ENCODE measurements at regions not wholly inside any gene's neighbourhood (a gene's known extent, or its start where the extent isn't known, plus 50 kb on each side); places are given as distances from the start of the nearest gene placed in this dataset.
"Not testable (repeated sequence)": the region's sequence is repeated elsewhere in the genome, so short reads cannot be mapped to it uniquely, and the experiment has no call there.

DNA sequence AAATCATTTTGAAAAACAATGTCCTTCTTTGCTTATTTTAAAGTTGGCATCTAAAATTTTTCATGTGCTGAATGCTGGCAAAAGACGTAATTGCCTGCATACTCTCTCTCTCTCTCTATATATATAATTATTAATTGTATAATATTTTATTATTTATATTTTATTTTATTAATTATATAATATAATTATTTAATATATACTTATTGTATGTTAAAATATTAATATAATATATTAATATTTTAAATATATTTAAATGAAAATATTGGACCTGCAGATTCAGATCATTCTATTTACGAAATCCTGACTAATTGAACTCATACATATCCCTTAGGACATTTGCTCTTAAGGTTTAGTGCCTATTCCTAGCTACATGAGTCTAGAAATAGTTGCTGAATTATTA lies 144.7 kb upstream of the VCX start:
- no peak for DNase-seq (ENCODE audit: insufficient read length, low spot score)
- TF ChIP-seq POLR2A (IDR thresholded peaks at IDR 0.05; ENCODE audit: low read depth, low read length): no peak
- FAIRE-seq: no peak

DNA sequence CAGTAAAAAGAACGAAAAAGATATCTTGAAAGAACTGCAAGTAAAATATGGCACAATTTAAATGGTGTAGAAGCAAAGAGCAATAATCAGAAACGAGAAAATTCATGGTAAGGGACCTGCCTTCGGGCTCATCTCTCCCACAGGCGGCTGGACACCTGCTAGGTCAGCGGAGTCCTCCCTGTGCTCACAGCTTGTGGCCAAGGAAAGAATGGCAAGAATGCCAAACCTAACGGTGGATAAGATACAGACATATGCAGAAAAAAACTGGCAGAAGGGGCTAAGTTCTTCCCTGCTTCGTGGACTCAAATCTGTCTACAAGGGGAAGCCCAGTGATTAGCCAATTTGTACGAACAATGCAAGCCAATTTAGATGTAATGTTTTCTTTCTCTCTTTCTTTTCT lies 152.1 kb upstream of the VCX start:
- DNase-seq (ENCODE audit: insufficient read length, low spot score) (no peak), FAIRE-seq (no peak)
- no peak for TF ChIP-seq POLR2A (IDR thresholded peaks at IDR 0.05; ENCODE audit: low read depth, low read length)

DNA sequence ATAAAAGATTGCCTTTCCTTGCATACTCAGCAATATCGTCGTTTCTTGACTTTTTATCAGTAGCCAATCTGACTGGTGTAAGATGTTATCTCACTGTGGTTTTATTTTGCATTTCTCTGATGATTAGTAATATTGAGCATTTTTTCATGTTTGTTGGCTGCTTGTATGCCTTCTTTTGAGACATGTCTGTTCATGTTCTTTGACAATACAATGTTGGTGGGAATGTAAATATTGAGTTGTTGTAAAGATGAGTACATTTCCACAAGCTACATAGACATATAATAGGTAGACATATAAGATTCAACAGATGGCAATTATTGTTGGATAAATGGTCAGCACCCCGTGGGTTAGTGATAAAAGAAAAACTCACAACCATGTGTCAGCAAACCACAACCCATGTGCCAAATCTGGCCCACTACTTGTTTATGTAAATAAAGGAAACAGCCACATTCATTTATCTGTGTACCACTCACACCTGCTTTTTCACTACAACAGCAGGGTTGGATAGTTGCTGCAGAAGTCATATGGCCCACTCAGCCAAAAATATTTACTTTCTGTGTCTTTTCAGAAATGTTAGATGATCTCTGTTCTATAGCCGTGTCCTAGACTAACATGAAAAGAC lies 153.1 kb upstream of the VCX start:
- TF ChIP-seq POLR2A (IDR thresholded peaks at IDR 0.05; ENCODE audit: low read depth, low read length): no peak
- DNase-seq (ENCODE audit: insufficient read length, low spot score) (no peak), FAIRE-seq (no peak)

DNA sequence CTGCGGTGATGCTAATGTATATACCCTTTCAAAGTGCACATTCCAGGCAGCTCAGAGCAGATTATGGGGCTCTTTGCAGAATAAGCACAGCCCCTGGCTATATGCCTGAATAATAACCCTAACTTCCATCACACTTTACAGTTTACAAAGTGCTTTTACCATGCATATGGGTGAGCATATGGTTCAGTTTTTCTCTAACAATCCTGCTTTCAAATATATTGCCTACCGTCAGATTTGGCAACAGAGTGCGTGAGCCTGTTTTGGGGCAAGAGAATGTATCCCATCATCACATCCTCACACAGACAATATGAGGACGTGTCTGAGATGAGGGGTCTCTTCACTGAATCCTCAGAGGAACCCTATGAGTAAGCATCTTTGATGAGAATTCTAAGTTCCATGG lies 162.8 kb upstream of the VCX start:
- TF ChIP-seq POLR2A (IDR thresholded peaks at IDR 0.05; ENCODE audit: low read depth, low read length): no peak
- no peak for FAIRE-seq
- DNase-seq (ENCODE audit: insufficient read length, low spot score): no peak

DNA sequence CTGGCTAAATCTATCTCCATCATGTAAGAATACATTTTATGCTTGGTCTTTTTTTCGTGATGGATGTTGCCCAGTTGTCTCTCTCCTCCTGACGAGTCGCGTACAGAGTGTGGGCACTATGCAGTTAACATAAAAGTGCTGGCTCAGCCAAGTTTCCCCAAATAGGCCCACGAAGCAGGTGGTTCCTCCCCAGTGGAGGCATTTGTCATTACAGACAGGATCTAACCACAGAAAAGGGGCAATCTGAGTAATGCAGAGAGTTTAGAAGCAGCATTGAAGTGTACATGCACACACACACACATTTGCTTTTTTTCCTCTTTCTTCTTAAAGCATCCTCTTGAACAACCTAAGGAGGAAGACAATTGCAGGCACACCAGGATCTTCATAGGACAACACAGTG lies 188.7 kb upstream of the VCX start:
- DNase-seq (ENCODE audit: insufficient read length, low spot score) (no peak), FAIRE-seq (no peak)
- TF ChIP-seq POLR2A (IDR thresholded peaks at IDR 0.05; ENCODE audit: low read depth, low read length): no peak

DNA sequence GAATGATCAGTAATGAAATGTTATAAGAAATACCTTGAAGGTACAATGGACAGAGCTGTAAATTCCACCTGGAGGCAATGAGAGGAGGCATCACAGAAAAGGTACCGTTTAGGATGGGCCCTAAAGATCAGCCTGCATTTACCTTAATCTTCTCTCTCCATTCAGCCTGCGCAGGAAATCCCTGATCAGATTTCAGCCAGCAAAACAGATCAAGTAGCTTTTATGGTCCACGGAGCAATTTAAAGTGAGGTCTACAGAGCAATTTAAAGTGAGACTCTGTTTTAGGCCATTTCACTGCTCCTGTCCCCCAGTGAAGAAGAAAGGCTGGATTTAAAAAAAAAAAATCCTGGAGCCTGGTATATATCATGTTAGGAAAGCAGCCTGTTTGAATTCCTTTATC lies 195.1 kb upstream of the VCX start:
- no peak for TF ChIP-seq POLR2A (IDR thresholded peaks at IDR 0.05; ENCODE audit: low read depth, low read length)
- DNase-seq (ENCODE audit: insufficient read length, low spot score) (no peak), FAIRE-seq (no peak)

DNA sequence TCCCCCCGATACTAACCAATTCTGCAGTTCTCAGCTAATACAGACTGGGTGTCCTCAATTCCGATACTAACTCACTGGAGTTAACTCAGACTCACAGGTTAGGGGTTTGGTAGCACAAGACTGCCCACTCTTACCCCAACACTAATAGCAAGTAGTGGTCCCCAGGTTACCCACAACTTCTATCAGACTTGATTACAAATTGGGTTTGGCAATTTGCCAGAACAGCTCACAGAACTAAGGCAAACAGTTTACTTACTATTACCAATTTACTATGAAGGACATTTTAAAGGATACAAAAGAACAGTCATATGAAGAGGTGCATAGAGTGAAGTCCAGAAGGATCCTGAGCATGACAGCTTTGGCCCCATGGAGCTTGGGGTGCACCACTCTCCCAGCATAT lies 201.8 kb upstream of the VCX start:
- no peak for TF ChIP-seq POLR2A (IDR thresholded peaks at IDR 0.05; ENCODE audit: low read depth, low read length)
- DNase-seq (ENCODE audit: insufficient read length, low spot score) (no peak), FAIRE-seq (no peak)

DNA sequence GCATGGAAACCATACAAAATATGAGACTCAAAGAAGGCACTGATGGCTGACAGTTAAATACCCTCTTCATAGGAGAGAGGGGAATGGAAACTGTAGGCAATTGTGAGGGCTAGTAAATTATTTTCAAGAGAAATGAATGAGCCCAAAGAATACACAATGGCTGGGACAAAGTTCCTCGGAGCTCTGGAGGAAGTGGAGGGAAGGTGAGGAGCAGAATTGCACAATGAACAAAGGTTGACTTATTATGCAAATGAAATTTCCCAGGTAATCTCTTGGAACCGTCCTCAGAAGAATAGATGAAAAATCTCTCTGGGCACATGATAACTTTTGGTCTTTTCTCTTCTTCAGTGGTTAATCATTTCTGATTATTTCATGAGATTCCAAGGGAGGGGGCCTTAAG lies 202.6 kb upstream of the VCX start:
- FAIRE-seq: no peak
- no peak for TF ChIP-seq POLR2A (IDR thresholded peaks at IDR 0.05; ENCODE audit: low read depth, low read length)

DNA sequence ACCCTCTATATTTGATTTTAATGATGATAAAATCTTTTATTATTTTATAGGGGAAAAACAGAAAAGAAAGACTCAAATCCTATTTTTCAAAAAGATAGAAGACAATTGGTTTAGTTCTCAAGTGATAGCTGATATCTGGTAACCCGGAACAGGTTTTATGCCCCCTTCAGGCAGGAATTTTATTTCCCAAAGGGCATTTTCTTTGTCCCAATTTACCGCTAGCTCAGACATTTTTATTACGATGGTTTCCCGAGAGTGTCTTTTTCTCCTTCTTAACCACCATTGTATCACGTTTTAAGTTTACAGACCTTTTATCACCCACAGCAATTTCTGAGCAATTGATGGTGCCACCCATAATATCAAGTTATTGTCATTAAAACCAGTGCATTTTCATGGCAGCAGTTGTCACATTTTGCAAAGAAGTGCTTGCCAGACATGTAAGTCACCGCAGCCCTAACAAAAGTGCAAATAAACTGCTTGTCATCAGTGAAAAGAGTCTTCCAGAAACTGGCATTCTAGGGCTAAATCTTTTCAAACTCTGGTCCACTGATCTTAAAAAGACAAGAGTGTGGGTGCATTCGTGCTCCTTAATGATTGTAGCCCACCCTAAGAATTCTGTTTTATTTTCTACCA lies 204.8 kb upstream of the VCX start:
- DNase-seq (ENCODE audit: insufficient read length, low spot score) (no peak), FAIRE-seq (no peak)
- no peak for TF ChIP-seq POLR2A (IDR thresholded peaks at IDR 0.05; ENCODE audit: low read depth, low read length)

More for the DNA sequence above, 202.6 kb upstream of the VCX start:
- no peak for DNase-seq (ENCODE audit: insufficient read length, low spot score)

DNA sequence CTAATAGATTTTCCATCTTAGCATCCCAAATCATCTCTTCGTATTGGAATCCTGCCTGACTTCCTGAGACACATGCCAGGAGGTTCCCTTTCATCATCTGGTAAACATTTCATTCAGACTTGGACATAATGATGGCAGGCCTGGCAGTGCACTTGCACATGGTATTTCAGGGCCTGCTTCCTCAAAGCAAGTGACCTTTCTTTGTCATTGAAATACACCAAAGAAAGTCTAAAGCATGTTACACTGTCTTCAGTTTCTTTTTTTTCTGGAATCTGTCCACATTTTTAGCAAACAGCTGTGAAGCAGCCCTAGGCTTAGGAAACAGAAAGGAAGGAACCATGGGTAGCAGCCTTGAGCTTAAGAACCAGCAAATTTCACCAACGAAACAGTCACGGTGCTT lies 205.9 kb upstream of the VCX start:
- DNase-seq (ENCODE audit: insufficient read length, low spot score) (no peak), FAIRE-seq (no peak)
- TF ChIP-seq POLR2A (IDR thresholded peaks at IDR 0.05; ENCODE audit: low read depth, low read length): no peak

DNA sequence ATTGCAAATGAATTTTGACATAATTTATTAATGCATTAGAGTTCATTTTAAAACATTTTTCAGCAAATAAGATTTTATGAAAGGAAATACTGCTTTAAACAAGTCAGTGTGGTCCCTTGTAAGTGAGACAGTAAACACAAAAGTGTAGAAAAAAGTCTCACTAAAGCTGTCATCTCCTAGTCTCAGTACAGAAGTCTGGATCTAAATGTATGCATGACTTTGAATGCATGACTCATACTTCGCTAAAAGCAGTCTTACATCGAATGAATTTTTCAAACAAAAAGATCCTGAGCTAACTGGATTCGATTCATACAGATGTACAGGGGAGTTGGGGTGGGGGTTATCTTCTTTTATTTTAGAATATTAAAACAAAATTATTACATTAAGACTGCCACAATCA lies 207.4 kb upstream of the VCX start:
- no peak for FAIRE-seq
- no peak for DNase-seq (ENCODE audit: insufficient read length, low spot score)
- TF ChIP-seq POLR2A (IDR thresholded peaks at IDR 0.05; ENCODE audit: low read depth, low read length): no peak

DNA sequence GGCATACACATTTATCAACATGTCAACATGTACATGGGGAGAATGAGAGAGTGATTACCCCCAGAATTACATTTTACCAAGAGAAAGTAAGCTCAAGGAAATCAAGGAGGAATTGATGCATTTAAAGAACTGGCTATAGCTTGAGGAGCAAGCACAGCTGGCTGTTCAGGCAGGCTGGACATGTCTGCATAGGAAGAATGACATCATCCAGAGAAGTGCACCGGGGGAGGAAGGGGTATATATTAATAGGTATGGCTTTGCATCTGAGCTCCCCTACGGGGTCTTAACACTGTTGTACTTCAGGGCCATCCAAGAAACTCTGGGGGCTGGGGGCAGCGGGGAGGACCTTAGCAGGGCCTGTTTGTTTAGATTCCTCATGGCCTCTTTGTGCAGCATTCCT lies 222.4 kb upstream of the VCX start:
- DNase-seq (ENCODE audit: insufficient read length, low spot score) (no peak), FAIRE-seq (no peak)
- no peak for TF ChIP-seq POLR2A (IDR thresholded peaks at IDR 0.05; ENCODE audit: low read depth, low read length)

DNA sequence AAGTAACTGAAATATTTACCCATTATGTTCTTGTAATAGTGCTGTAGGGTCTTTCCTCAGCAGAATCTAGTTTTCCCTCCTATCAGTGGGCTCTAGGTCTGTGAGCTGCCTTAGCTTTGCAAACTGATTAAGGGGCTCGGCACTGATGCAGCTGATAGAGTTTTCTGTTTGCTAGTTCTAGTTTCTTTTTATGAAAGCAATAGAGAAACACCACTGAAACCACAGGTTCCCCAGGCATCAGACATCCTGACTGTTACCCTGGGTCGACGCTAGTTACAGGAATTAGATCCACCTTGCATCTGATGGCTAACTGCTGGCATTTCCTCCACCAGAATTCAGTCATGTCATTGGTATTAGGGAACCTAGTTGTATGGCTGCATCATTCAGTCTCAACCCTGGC lies 225.0 kb upstream of the VCX start:
- FAIRE-seq (no peak), DNase-seq (ENCODE audit: insufficient read length, low spot score) (no peak)
- no peak for TF ChIP-seq POLR2A (IDR thresholded peaks at IDR 0.05; ENCODE audit: low read depth, low read length)

DNA sequence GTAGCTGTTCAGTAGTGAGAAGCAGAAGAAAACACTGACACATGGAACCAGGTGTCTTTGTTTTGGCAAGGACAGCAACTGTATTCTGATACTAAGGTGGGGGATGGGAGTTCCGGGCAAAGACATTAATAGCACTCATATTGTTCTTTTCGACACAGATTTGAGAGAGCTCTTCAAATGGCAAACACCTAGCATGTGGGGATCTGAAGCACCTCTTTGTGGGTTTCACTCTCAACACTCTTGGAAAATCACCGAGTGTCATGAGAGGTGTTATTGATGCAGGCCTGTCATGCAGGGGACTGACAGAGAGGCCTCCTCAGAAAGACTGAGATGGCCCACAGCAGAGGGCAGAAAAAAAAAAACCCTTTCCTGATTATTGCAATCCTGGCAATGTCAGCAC lies 228.4 kb upstream of the VCX start:
- FAIRE-seq (no peak), DNase-seq (ENCODE audit: insufficient read length, low spot score) (no peak)
- no peak for TF ChIP-seq POLR2A (IDR thresholded peaks at IDR 0.05; ENCODE audit: low read depth, low read length)

DNA sequence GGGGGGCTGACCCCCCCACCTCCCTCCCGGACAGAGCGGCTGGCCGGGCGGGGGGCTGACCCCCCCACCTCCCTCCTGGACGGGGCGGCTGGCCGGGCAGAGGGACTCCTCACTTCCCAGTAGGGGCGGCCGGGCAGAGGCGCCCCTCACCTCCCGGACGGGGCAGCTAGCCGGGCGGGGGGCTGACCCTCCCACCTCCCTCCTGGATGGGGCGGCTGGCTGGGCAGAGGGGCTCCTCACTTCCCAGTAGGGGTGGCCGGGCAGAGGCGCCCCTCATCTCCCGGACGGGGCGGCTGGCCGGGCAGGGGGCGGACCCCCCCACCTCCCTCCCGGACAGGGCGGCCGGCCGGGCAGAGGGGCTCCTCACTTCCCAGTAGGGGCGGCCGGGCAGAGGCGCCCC lies 234.3 kb upstream of the VCX start:
- FAIRE-seq: not testable (repeated sequence)

More for the DNA sequence above, 234.3 kb upstream of the VCX start:
- DNase-seq (ENCODE audit: insufficient read length, low spot score): not testable (repeated sequence)

Measured in H54 (cell line).